Left lung (tissue), 4 donors: ENCODE measurements at regions not wholly inside any gene's neighbourhood (a gene's known extent, or its start where the extent isn't known, plus 50 kb on each side); places are given as distances from the start of the nearest gene placed in this dataset.
"Not testable (repeated sequence)": the region's sequence is repeated elsewhere in the genome, so short reads cannot be mapped to it uniquely, and the experiment has no call there.

Experiments used
- ATAC-seq: fragments of 200-7000 bp; cut with Tn5 transposase; one replicate; pipeline ENCODE4 v1.9.1; 2020; ENCODE audit warnings: moderate library complexity
- DNase-seq, 4 donors: peaks; one replicate each; pipeline ENCODE4 v3.0.0-alpha.2; 2013 to 2020
- H3K27ac ChIP-seq, 2 donors: fragments of 200-600 bp; sonication (generic) in 1 of 2; one replicate each; pipeline versions ENCODE4 v1.5.0 to v1.8.0; 2020 to 2021
- H3K27me3 ChIP-seq, 2 donors: fragments of 200-600 bp; sonication (generic) in 1 of 2; one replicate each; pipeline versions ENCODE4 v1.5.0 to v1.8.0; 2020 to 2021
- H3K36me3 ChIP-seq, 2 donors: fragments of 200-600 bp; sonication (generic) in 1 of 2; one replicate each; pipeline versions ENCODE4 v1.5.0 to v1.8.0; 2020 to 2021
- H3K4me1 ChIP-seq, 2 donors: fragments of 200-600 bp; one replicate each; pipeline ENCODE4 v1.8.0; 2021
- H3K4me3 ChIP-seq, 2 donors: fragments of 200-600 bp; sonication (generic) in 1 of 2; one replicate each; pipeline versions ENCODE4 v1.5.0 to v1.8.0; 2020 to 2021; ENCODE audit warnings: mild to moderate bottlenecking in 1 of 2
- H3K9me3 ChIP-seq, 2 donors: fragments of 200-600 bp; sonication (generic) in 1 of 2; one replicate each; pipeline versions ENCODE4 v1.5.0 to v1.8.0; 2020 to 2021
- CTCF ChIP-seq, 2 donors: fragments of 200-600 bp; sonication (generic) in 1 of 2; IDR thresholded peaks; one replicate each; pipeline versions ENCODE4 v1.5.0 to v1.8.0; 2021; ENCODE audit warnings: antibody characterized with exemption in 2 of 2
- intact Hi-C, 2 donors: fragments of 100-400 bp; cut with DNase I; formaldehyde crosslinking; loops; one replicate each; pipeline versions ENCODE4 v1.11.2 to v1.14.2; 2022
- donor health status: DM: no; HTN: yes; CAD: no.
- donor health status: DM: no; HTN: no; CAD: no.

GRCh38 chr18:38497266-38497665 is 931.7 kb upstream of the CELF4 start:
- DNase-seq (no peak), ATAC-seq (no peak)
- Histone ChIP-seq H3K27ac (no peak overlapping the region), H3K9me3 (no peaks in the 10 kb centered on the region), H3K4me3 (no peak overlapping the region), H3K27me3 (no peaks in the 10 kb centered on the region), H3K36me3 (no peaks in the 10 kb centered on the region), H3K4me1 (no peaks in the 10 kb centered on the region)
- no peak for TF ChIP-seq CTCF (IDR thresholded peaks at IDR 0.05)
- intact Hi-C loops: no loop called here

- no peaks in the 10 kb centered on the region for H3K4me1 ChIP-seq
- intact Hi-C loops: no loop called here
- ATAC-seq: no peak
- H3K9me3 ChIP-seq: no peaks in the 10 kb centered on the region
- no peaks in the 10 kb centered on the region for H3K27me3 ChIP-seq
- TF ChIP-seq CTCF (IDR thresholded peaks at IDR 0.05): no peak
- no peak for DNase-seq
- H3K4me3 ChIP-seq: no peak overlapping the region
- H3K27ac ChIP-seq: no peak overlapping the region
- H3K36me3 ChIP-seq: no peaks in the 10 kb centered on the region
Observed at GRCh38 chr18:38496222-38496793, 930.7 kb upstream of the CELF4 start.

- no peak overlapping the region for H3K27ac ChIP-seq
- ATAC-seq: no peak
- TF ChIP-seq CTCF (IDR thresholded peaks at IDR 0.05): no peak
Observed at GRCh38 chr18:38494065-38494464, 928.5 kb upstream of the CELF4 start.

GRCh38 chr18:38491195-38491594 is 925.6 kb upstream of the CELF4 start:
- ATAC-seq (peak; percentile 42), DNase-seq (no peak)
- TF ChIP-seq CTCF (IDR thresholded peaks at IDR 0.05): no peak
- Histone ChIP-seq H3K4me1 (no peaks in the 10 kb centered on the region), H3K36me3 (no peaks in the 10 kb centered on the region), H3K27ac (no peak overlapping the region), H3K9me3 (no peaks in the 10 kb centered on the region), H3K4me3 (no peak overlapping the region), H3K27me3 (no peaks in the 10 kb centered on the region)
- intact Hi-C loops: no loop called here

More at GRCh38 chr18:38494065-38494464, 928.5 kb upstream of the CELF4 start:
- H3K9me3 ChIP-seq: no peaks in the 10 kb centered on the region
- intact Hi-C loops: no loop called here
- no peaks in the 10 kb centered on the region for H3K36me3 ChIP-seq
- no peak overlapping the region for H3K4me3 ChIP-seq
- no peaks in the 10 kb centered on the region for H3K27me3 ChIP-seq
- no peaks in the 10 kb centered on the region for H3K4me1 ChIP-seq
- DNase-seq: no peak

GRCh38 chr18:38489721-38490120 is 924.1 kb upstream of the CELF4 start:
- H3K27ac ChIP-seq, DNase-seq, H3K4me1 ChIP-seq, H3K36me3 ChIP-seq, ATAC-seq, H3K9me3 ChIP-seq, intact Hi-C loops, H3K27me3 ChIP-seq, H3K4me3 ChIP-seq: not testable (repeated sequence)

- Histone ChIP-seq H3K27me3 (no peaks in the 10 kb centered on the region), H3K9me3 (no peaks in the 10 kb centered on the region), H3K27ac (no peak overlapping the region), H3K36me3 (no peaks in the 10 kb centered on the region), H3K4me3 (no peak overlapping the region), H3K4me1 (no peaks in the 10 kb centered on the region)
- ATAC-seq: no peak
- DNase-seq: no peak
- intact Hi-C loops: no loop called here
- no peak for TF ChIP-seq CTCF (IDR thresholded peaks at IDR 0.05)
Observed at GRCh38 chr18:38487521-38487920, 921.9 kb upstream of the CELF4 start.
